ENCODE measurements at regions not wholly inside any gene's neighbourhood (a gene's known extent, or its start where the extent isn't known, plus 50 kb on each side); places are given as distances from the start of the nearest gene placed in this dataset.

- H3K9me1 ChIP-seq (ENCODE audit: control insufficient read depth, insufficient read depth, low read length), result no peaks in the 10 kb centered on the region
- in situ Hi-C loops (cut with MboI) (loop anchor here (10.0 kb wide), 1 partner anchor 336 kb away; no protein-coding TSS in a partner anchor), intact Hi-C loops (cut with micrococcal nuclease) (loop anchor here (2.0 kb wide), 1 partner anchor 248 kb away; no protein-coding TSS in a partner anchor)
- ChIA-PET POLR2A (no interaction called here), CTCF (ENCODE audit: low intra/inter-chr PET ratio) (interaction anchor here (1.5 kb wide), 1 partner anchor 336 kb away, joined by 6 read pairs; no protein-coding TSS in a partner anchor)
- H3K9me3 ChIP-seq (replicated peaks; ENCODE audit: control insufficient read depth, insufficient read depth, low read depth, low read length), result no peaks in the 10 kb centered on the region
- no TSS peak for BruUV-seq (replicated peaks)
- H3K36me3 ChIP-seq (ENCODE audit: control insufficient read depth, insufficient read depth, low read length), result no peaks in the 10 kb centered on the region
- H4K20me1 ChIP-seq (replicated peaks; ENCODE audit: control insufficient read depth, insufficient read depth, low read length), result no peaks in the 10 kb centered on the region
- H2AFZ ChIP-seq (ENCODE audit: low read depth, low read length), result no peak overlapping the region
- no peak overlapping the region for H3K9ac ChIP-seq (ENCODE audit: insufficient read depth in 1 of 2, low read depth in 2 of 2, low read length in 2 of 2)
- DNase-seq (ENCODE audit: extremely low read depth in 1 of 4, low spot score in 3 of 4), result peak in 1 of 4 experiments; percentile 2
- no peak for TF ChIP-seq ATF1 (CRISPR knock-in tag; IDR thresholded peaks at IDR 0.05)
- TF ChIP-seq ATF1 (tag; IDR thresholded peaks at IDR 0.05), result 0 out of 2 replicates have a peak, but pooled peaks have one; percentile 23
- peak; percentile 50 to 66 for TF ChIP-seq RAD21 (CRISPR knock-in tag; conservative IDR thresholded peaks at IDR 0.05 in 1 of 2, IDR thresholded peaks at IDR 0.05 in 1 of 2)
- TF ChIP-seq, protein P1, sequence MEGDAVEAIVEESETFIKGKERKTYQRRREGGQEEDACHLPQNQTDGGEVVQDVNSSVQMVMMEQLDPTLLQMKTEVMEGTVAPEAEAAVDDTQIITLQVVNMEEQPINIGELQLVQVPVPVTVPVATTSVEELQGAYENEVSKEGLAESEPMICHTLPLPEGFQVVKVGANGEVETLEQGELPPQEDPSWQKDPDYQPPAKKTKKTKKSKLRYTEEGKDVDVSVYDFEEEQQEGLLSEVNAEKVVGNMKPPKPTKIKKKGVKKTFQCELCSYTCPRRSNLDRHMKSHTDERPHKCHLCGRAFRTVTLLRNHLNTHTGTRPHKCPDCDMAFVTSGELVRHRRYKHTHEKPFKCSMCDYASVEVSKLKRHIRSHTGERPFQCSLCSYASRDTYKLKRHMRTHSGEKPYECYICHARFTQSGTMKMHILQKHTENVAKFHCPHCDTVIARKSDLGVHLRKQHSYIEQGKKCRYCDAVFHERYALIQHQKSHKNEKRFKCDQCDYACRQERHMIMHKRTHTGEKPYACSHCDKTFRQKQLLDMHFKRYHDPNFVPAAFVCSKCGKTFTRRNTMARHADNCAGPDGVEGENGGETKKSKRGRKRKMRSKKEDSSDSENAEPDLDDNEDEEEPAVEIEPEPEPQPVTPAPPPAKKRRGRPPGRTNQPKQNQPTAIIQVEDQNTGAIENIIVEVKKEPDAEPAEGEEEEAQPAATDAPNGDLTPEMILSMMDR (IDR thresholded peaks at IDR 0.05 in 2 of 3, conservative IDR thresholded peaks at IDR 0.05 in 1 of 3; ENCODE audit: insufficient read depth in 2 of 3, low read depth in 1 of 3, low read length in 3 of 3), result peak in 2 of 3 experiments; percentile 9 to 49; a peak in 3 of 6 replicates
- TF ChIP-seq ZNF778 (CRISPR knock-in tag; IDR thresholded peaks at IDR 0.05), result no peak
- peak; percentile 53; the same call in 1 of the 2 replicates for TF ChIP-seq REST (IDR thresholded peaks at IDR 0.05; ENCODE audit: borderline replicate concordance)
- no peak for TF ChIP-seq REST (CRISPR knock-in tag; IDR thresholded peaks at IDR 0.05; ENCODE audit: low read depth)
- no peak for TF ChIP-seq SMC3 (conservative IDR thresholded peaks at IDR 0.05; ENCODE audit: insufficient read depth, low read depth, low read length)
- TF ChIP-seq DEAF1 (CRISPR knock-in tag; IDR thresholded peaks at IDR 0.05), result 0 out of 2 replicates have a peak, but pooled peaks have one; percentile 30
- WGBS (ENCODE audit: insufficient coverage, low coverage, missing lambda C conversion rate), result 0% methylated on average over 6 of the region's 7 CpGs
- H3K4me2 ChIP-seq (ENCODE audit: insufficient read depth, low read length), result no peak overlapping the region
- H3K4me3 ChIP-seq, result no peak overlapping the region
- no peak overlapping the region for H3K27ac ChIP-seq (ENCODE audit: extremely low read depth, low read depth, low read length)
- no peaks in the 10 kb centered on the region for H3K4me1 ChIP-seq (replicated peaks in 1 of 2; ENCODE audit: control insufficient read depth in 2 of 2, insufficient read depth in 2 of 2, low read length in 2 of 2)
- no peaks in the 10 kb centered on the region for H3K79me2 ChIP-seq (ENCODE audit: control insufficient read depth, insufficient read depth, low read length)
- no peak for ATAC-seq
- no peak for FAIRE-seq
- H3K27me3 ChIP-seq (ENCODE audit: control insufficient read depth in 2 of 2, insufficient read depth in 2 of 2, low read length in 2 of 2), result peaks cover 0 to 3% of the 10 kb centered on the region in 2 experiments; a peak in 1 of 5 replicates
Observed at GRCh38 chr10:123380491-123381085, 226.4 kb downstream of the BUB3 start.
